ENCODE measurements at regions not wholly inside any gene's neighbourhood (a gene's known extent, or its start where the extent isn't known, plus 50 kb on each side); places are given as distances from the start of the nearest gene placed in this dataset.

- TF ChIP-seq UBTF (IDR thresholded peaks at IDR 0.05; ENCODE audit: borderline replicate concordance in 1 of 2, low read depth in 2 of 2, low read length in 2 of 2) (no peak), CREB1 (IDR thresholded peaks at IDR 0.05) (no peak), CREB1 (CRISPR knock-in tag; IDR thresholded peaks at IDR 0.05) (no peak), ZNF12 (CRISPR knock-in tag; IDR thresholded peaks at IDR 0.05) (no peak), TARDBP (IDR thresholded peaks at IDR 0.05) (no peak), MEF2D (tag; conservative IDR thresholded peaks at IDR 0.05; ENCODE audit: low read depth) (no peak), ZNF140 (CRISPR knock-in tag; IDR thresholded peaks at IDR 0.05) (no peak), NR2C1 (IDR thresholded peaks at IDR 0.05) (no peak), NR2C1 (tag; IDR thresholded peaks at IDR 0.05) (no peak), GTF3C2 (IDR thresholded peaks at IDR 0.05; ENCODE audit: borderline replicate concordance, extremely low read depth, insufficient read length) (no peak), CGGBP1 (CRISPR knock-in tag; IDR thresholded peaks at IDR 0.05) (no peak), ZNF280A (IDR thresholded peaks at IDR 0.05; ENCODE audit: low read depth, partially characterized antibody) (no peak), TAF7 (tag; IDR thresholded peaks at IDR 0.05) (no peak), L3MBTL2 (IDR thresholded peaks at IDR 0.05) (peak; percentile 43; the same call in 1 of the 2 replicates), TEAD4 (IDR thresholded peaks at IDR 0.05; ENCODE audit: low read length) (peak; percentile 45; the same call in 1 of the 2 replicates), TEAD4 (CRISPR knock-in tag; IDR thresholded peaks at IDR 0.05; ENCODE audit: borderline replicate concordance) (no peak), HMG20B (CRISPR knock-in tag; IDR thresholded peaks at IDR 0.05) (no peak), EHMT2 (IDR thresholded peaks at IDR 0.05) (no peak), CC2D1A (IDR thresholded peaks at IDR 0.05) (no peak), NCOA1 (IDR thresholded peaks at IDR 0.05; ENCODE audit: low read depth) (no peak), RB1 (IDR thresholded peaks at IDR 0.05; ENCODE audit: low read depth) (no peak), KAT2B (IDR thresholded peaks at IDR 0.05; ENCODE audit: low read depth, low read length) (no peak), MAFG (tag; conservative IDR thresholded peaks at IDR 0.05) (no peak)
Observed at GRCh38 chr14:100423317-100424010, 100.3 kb downstream of the SLC25A47 start (continued).
